GM12878 (cell line): ENCODE measurements at regions not wholly inside any gene's neighbourhood (a gene's known extent, or its start where the extent isn't known, plus 50 kb on each side); places are given as distances from the start of the nearest gene placed in this dataset.

Experiments used
- BHLHE40 ChIP-seq, 2 experiments: fragments of 450-650 bp in 1 of 2; IDR thresholded peaks; 2 replicates each; pipeline ENCODE4 v1.6.1; 2011 to 2017; ENCODE audit warnings: low read depth in 2 of 2, borderline replicate concordance in 1 of 2, improper control_type of control experiment in 1 of 2, low read length in 1 of 2, mild to moderate bottlenecking in 1 of 2
- CTCF ChIP-seq, 3 experiments: IDR thresholded peaks in 2 of 3; conservative IDR thresholded peaks in 1 of 3; 2 replicates each; pipeline ENCODE4 v1.5.1; 2011; ENCODE audit warnings: low read depth in 3 of 3, low read length in 3 of 3, mild to moderate bottlenecking in 3 of 3, control low read depth in 2 of 3, moderate library complexity in 2 of 3, inconsistent platforms in 1 of 3, mixed read lengths in 1 of 3; ENCODE audit not compliant: control insufficient read depth in 2 of 3, insufficient read depth in 1 of 3; ENCODE audit errors: extremely low read depth in 1 of 3
- MTA3 ChIP-seq: IDR thresholded peaks from 2 replicates; pipeline ENCODE4 v1.6.1; 2012; ENCODE audit warnings: low read length, inconsistent platforms, borderline replicate concordance
- NR2C2 ChIP-seq: IDR thresholded peaks from 2 replicates; pipeline ENCODE4 v1.6.1; 2011; ENCODE audit warnings: borderline replicate concordance, low read depth; ENCODE audit not compliant: control insufficient read depth, insufficient read length
- PBX3 ChIP-seq: IDR thresholded peaks from 2 replicates; pipeline ENCODE4 v1.6.1; 2011; ENCODE audit warnings: mild to moderate bottlenecking, low read depth, low read length, moderate library complexity; ENCODE audit not compliant: insufficient replicate concordance
- RAD21 ChIP-seq: IDR thresholded peaks from 2 replicates; pipeline ENCODE4 v1.6.1; 2011; ENCODE audit warnings: mild to moderate bottlenecking, low read depth, low read length, moderate library complexity; ENCODE audit not compliant: insufficient read depth
- SIX5 ChIP-seq: IDR thresholded peaks from 2 replicates; pipeline ENCODE4 v1.6.1; 2011; ENCODE audit warnings: mild to moderate bottlenecking, low read depth, low read length, moderate library complexity; ENCODE audit not compliant: severe bottlenecking
- YY1 ChIP-seq: IDR thresholded peaks from 2 replicates; pipeline ENCODE4 v1.6.1; 2011; ENCODE audit warnings: low read depth, mild to moderate bottlenecking, low read length

- TF ChIP-seq MTA3 (no peak), YY1 (no peak), PBX3 (no peak), NR2C2 (no peak), SIX5 (no peak), BHLHE40 (IDR thresholded peaks at IDR 0.05; ENCODE audit: borderline replicate concordance in 1 of 2, low read depth in 2 of 2, low read length in 1 of 2) (no peak), RAD21 (no peak), CTCF (IDR thresholded peaks at IDR 0.05 in 2 of 3, conservative IDR thresholded peaks at IDR 0.05 in 1 of 3; ENCODE audit: control insufficient read depth in 2 of 3, extremely low read depth in 1 of 3, insufficient read depth in 1 of 3, low read depth in 3 of 3, low read length in 3 of 3) (no peak)
Measured at GRCh38 chr6:105940990-105941389, 145.1 kb upstream of the PRDM1 start.
